HL-60 (cell line): ENCODE measurements at regions not wholly inside any gene's neighbourhood (a gene's known extent, or its start where the extent isn't known, plus 50 kb on each side); places are given as distances from the start of the nearest gene placed in this dataset.

ENCODE experiments used
- DNase-seq, 2 experiments: peaks; one replicate each; pipeline ENCODE4 v3.0.0-alpha.2; 2010 to 2020; ENCODE audit warnings: low read depth in 1 of 2, low spot score in 1 of 2
- H3K27ac ChIP-seq: fragments of 250-450 bp; sonication (Bioruptor Pico); replicated peaks from 2 replicates; pipeline ENCODE4 v1.5.1; 2020; ENCODE audit warnings: mild to moderate bottlenecking, moderate library complexity
- H3K27me3 ChIP-seq: fragments of 250-450 bp; sonication (Bioruptor Pico); 2 replicates; pipeline ENCODE4 v1.5.1; 2021; ENCODE audit warnings: mild to moderate bottlenecking, moderate library complexity; ENCODE audit not compliant: insufficient read depth, poor library complexity, severe bottlenecking
- H3K4me3 ChIP-seq: replicated peaks from 2 replicates; pipeline ENCODE4 v1.5.1; 2011; ENCODE audit warnings: mild to moderate bottlenecking, control low read depth, low read length; ENCODE audit not compliant: insufficient read depth
- CTCF ChIP-seq: IDR thresholded peaks from one replicate; pipeline ENCODE4 v1.5.1; 2011; ENCODE audit warnings: low read length, control low read depth, inconsistent platforms; ENCODE audit not compliant: insufficient read depth
- GABPA ChIP-seq: IDR thresholded peaks from 2 replicates; pipeline ENCODE4 v1.6.1; 2012; ENCODE audit warnings: low read depth
- POLR2AphosphoS5 ChIP-seq: IDR thresholded peaks from 2 replicates; pipeline ENCODE4 v1.6.1; 2012; ENCODE audit warnings: low read depth
- REST ChIP-seq: IDR thresholded peaks from 2 replicates; pipeline ENCODE4 v1.6.1; 2012; ENCODE audit warnings: low read depth; ENCODE audit not compliant: insufficient replicate concordance
- SPI1 ChIP-seq: IDR thresholded peaks from 2 replicates; pipeline ENCODE4 v1.6.1; 2012; ENCODE audit warnings: low read depth, mild to moderate bottlenecking, borderline replicate concordance

- H3K4me3 ChIP-seq, result no peak overlapping the region
- H3K27me3 ChIP-seq, result no peaks in the 10 kb centered on the region
- no peak overlapping the region for H3K27ac ChIP-seq
- no peak for DNase-seq
- TF ChIP-seq GABPA (no peak), REST (no peak), SPI1 (no peak), POLR2AphosphoS5 (no peak)
Measured at GRCh38 chr1:73500154-73500553, 697.8 kb downstream of the LRRIQ3 start.

- no peak for DNase-seq
- TF ChIP-seq REST, result no peak
- no peak for TF ChIP-seq POLR2AphosphoS5
- no peak for TF ChIP-seq GABPA
- TF ChIP-seq CTCF, result no peak
- no peak for TF ChIP-seq SPI1
- Histone ChIP-seq H3K4me3 (no peak overlapping the region), H3K27ac (no peak overlapping the region), H3K27me3 (no peaks in the 10 kb centered on the region)
Measured at GRCh38 chr1:73499671-73500070, 698.3 kb downstream of the LRRIQ3 start.

- no peak for DNase-seq
- TF ChIP-seq SPI1, result no peak
- no peak for TF ChIP-seq POLR2AphosphoS5
- no peak for TF ChIP-seq GABPA
- TF ChIP-seq CTCF, result no peak
- no peak for TF ChIP-seq REST
- Histone ChIP-seq H3K4me3 (no peak overlapping the region), H3K27me3 (no peaks in the 10 kb centered on the region), H3K27ac (no peak overlapping the region)
Measured at GRCh38 chr1:73491621-73492020, 706.4 kb downstream of the LRRIQ3 start.
